ENCODE measurements at regions not wholly inside any gene's neighbourhood (a gene's known extent, or its start where the extent isn't known, plus 50 kb on each side); places are given as distances from the start of the nearest gene placed in this dataset.

DNA sequence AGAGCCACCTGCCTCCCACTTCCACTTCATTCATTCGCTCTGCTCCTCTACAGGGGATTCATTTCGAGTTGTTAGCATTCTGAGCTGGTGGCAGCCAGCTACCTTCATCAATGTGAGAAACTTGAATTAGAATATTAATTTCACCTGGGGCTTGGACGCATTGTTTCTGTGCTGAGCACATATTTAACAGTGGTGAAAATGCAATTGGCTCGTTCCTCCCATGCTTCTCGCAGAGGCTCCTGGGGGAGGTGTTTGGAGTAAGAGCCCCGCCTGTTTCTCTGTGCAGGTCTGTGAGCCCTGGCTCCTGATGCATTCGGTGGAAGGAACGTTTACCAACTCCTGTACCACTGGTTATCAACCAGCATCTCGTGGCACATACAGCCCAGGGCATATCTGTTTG, 141.5 kb downstream of the AACS start:
- intact Hi-C loops (cut with micrococcal nuclease): no loop called here
- H3K4me1 Mint-ChIP-seq: no peaks in the 10 kb centered on the region
- DNase-seq (no peak), ATAC-seq (ENCODE audit: low read depth) (no peak)
- H3K27ac Mint-ChIP-seq: no peak overlapping the region
- H3K36me3 Mint-ChIP-seq (ENCODE audit: low read depth): no peaks in the 10 kb centered on the region
- no peaks in the 10 kb centered on the region for H3K9me3 Mint-ChIP-seq
- POLR2A ChIA-PET: no interaction called here
- peaks cover 27% of the 10 kb centered on the region for H3K27me3 Mint-ChIP-seq
- H3K4me3 Mint-ChIP-seq: no peak overlapping the region
- TF ChIP-seq, protein P1, sequence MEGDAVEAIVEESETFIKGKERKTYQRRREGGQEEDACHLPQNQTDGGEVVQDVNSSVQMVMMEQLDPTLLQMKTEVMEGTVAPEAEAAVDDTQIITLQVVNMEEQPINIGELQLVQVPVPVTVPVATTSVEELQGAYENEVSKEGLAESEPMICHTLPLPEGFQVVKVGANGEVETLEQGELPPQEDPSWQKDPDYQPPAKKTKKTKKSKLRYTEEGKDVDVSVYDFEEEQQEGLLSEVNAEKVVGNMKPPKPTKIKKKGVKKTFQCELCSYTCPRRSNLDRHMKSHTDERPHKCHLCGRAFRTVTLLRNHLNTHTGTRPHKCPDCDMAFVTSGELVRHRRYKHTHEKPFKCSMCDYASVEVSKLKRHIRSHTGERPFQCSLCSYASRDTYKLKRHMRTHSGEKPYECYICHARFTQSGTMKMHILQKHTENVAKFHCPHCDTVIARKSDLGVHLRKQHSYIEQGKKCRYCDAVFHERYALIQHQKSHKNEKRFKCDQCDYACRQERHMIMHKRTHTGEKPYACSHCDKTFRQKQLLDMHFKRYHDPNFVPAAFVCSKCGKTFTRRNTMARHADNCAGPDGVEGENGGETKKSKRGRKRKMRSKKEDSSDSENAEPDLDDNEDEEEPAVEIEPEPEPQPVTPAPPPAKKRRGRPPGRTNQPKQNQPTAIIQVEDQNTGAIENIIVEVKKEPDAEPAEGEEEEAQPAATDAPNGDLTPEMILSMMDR (IDR thresholded peaks at IDR 0.05): no peak
- CTCF ChIA-PET: interaction anchor here (1.1 kb wide), 1 partner anchor 1669 kb away, joined by 3 read pairs; no protein-coding TSS in a partner anchor

DNA sequence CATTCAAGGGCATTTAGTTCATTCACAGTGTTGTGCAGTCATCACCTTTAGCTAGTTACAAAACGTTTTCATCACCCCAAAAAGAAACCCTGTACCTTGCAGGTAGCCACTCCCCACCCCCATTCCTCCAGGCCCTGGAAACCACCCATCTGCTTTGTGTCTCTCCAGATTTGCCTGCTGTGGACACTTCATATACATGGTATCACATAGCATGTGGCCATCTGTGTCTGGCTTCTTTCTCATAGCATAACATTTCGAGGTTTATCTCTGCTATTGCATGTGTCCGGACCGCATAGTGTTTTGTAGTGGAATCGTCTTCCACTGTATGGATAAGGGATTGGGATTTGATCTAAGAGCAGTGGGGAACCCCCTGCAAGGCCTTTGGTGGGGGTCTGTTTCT, 143.1 kb downstream of the AACS start:
- Mint-ChIP-seq H3K9me3 (no peaks in the 10 kb centered on the region), H3K4me3 (no peak overlapping the region), H3K4me1 (no peaks in the 10 kb centered on the region), H3K36me3 (ENCODE audit: low read depth) (no peaks in the 10 kb centered on the region), H3K27ac (no peak overlapping the region), H3K27me3 (peaks cover 25% of the 10 kb centered on the region)
- ATAC-seq (ENCODE audit: low read depth) (no peak), DNase-seq (no peak)
- POLR2A ChIA-PET: no interaction called here
- TF ChIP-seq, protein P1 (IDR thresholded peaks at IDR 0.05): no peak
- CTCF ChIA-PET: no interaction called here
- intact Hi-C loops (cut with micrococcal nuclease): no loop called here

DNA sequence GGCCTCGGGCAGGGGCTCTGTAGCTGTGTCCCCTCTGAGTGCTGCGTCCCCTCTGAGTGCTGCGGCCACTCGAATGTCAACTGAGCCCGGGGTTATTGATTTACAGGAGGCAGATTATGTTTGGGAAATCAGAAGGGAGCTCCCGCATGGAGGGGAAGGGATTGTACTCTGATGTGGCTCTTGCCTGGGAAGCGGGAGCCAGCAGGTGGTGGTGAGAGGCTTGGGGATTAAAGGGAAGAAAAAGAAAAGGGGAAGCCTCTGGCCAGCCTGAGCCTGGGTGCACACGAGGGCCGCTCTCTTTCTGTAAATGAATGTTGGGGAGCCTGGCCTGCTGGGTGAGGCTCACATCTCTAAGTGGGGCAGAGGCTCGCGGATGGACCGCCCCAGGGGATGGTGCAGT, 143.7 kb downstream of the AACS start:
- TF ChIP-seq, protein P1 (IDR thresholded peaks at IDR 0.05): no peak
- H3K4me1 Mint-ChIP-seq: no peaks in the 10 kb centered on the region
- ATAC-seq (ENCODE audit: low read depth) (no peak), DNase-seq (no peak)
- H3K36me3 Mint-ChIP-seq (ENCODE audit: low read depth): no peaks in the 10 kb centered on the region
- POLR2A ChIA-PET: no interaction called here
- no peaks in the 10 kb centered on the region for H3K9me3 Mint-ChIP-seq
- no peak overlapping the region for H3K27ac Mint-ChIP-seq
- peaks cover 30% of the 10 kb centered on the region for H3K27me3 Mint-ChIP-seq
- no peak overlapping the region for H3K4me3 Mint-ChIP-seq
- intact Hi-C loops (cut with micrococcal nuclease): no loop called here
- CTCF ChIA-PET: no interaction called here

DNA sequence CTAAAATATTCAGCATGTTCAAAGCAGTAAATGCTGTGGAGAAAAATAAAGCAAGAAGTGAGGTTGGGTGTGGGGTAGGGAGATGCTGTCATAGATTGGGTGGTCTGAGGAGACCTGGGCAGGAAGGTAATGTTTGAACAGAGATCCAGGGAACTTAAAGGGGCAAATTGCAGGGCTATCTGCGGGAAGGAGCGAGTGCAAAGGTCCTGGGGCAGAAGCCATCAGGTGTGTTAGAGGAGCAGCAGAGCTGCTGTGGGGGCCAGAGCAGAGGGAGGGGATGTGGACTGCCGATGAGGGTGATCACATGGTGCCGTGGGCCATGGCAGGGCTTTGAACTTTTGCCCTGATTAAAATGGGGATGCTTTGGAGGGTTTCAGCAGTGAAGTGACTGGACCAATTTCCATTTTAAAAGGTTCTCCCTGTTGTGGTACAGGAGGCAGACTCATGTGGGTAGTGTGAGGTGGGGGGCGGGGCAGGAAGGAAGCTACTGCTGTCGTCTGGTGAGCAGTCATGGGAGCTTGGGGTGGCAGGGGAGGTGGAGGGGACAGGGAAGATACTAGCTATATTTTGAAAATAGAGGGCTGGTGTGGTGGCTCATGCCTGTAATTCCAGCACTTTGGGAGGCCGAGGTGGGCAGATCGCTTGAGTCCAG, 145.0 kb downstream of the AACS start:
- H3K36me3 Mint-ChIP-seq (ENCODE audit: low read depth): no peaks in the 10 kb centered on the region
- H3K4me1 Mint-ChIP-seq: no peaks in the 10 kb centered on the region
- POLR2A ChIA-PET: no interaction called here
- H3K4me3 Mint-ChIP-seq: no peak overlapping the region
- DNase-seq: no peak
- intact Hi-C loops (cut with micrococcal nuclease): no loop called here
- no peaks in the 10 kb centered on the region for H3K9me3 Mint-ChIP-seq
- CTCF ChIA-PET: no interaction called here
- no peak overlapping the region for H3K27ac Mint-ChIP-seq
- TF ChIP-seq, protein P1 (IDR thresholded peaks at IDR 0.05): no peak
- no peak for ATAC-seq (ENCODE audit: low read depth)
- H3K27me3 Mint-ChIP-seq: peaks cover 30% of the 10 kb centered on the region

DNA sequence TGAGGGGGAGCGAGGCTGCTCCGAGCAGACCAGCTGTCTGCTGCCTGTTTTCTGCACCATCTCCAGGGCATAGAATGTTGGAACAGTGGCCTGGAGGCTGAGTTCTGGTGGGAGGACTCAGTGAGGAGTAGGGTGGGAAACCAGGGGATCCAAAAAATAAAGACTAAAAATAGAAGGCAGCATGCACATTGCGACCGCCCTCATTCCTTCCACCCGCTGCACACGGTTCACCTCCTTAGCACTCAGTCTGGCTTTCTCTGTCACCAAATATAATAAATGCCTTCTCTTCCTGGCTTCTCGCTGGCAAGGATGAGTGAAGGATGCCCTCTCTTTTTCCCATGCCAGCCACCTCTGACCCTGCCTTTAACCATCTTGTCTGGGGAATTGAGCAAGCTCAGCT, 146.2 kb downstream of the AACS start:
- DNase-seq (no peak), ATAC-seq (ENCODE audit: low read depth) (no peak)
- H3K36me3 Mint-ChIP-seq (ENCODE audit: low read depth): no peaks in the 10 kb centered on the region
- peaks cover 27% of the 10 kb centered on the region for H3K27me3 Mint-ChIP-seq
- TF ChIP-seq, protein P1 (IDR thresholded peaks at IDR 0.05): no peak
- ChIA-PET POLR2A (no interaction called here), CTCF (no interaction called here)
- no peaks in the 10 kb centered on the region for H3K9me3 Mint-ChIP-seq
- intact Hi-C loops (cut with micrococcal nuclease): no loop called here
- H3K4me1 Mint-ChIP-seq: no peaks in the 10 kb centered on the region
- no peak overlapping the region for H3K27ac Mint-ChIP-seq
- H3K4me3 Mint-ChIP-seq: no peak overlapping the region

Data from activated B cell treated with CpG ODN at 0.5 μM for 24 hours (primary cell).